Ascending aorta (tissue), 2 donors: ENCODE measurements at regions not wholly inside any gene's neighbourhood (a gene's known extent, or its start where the extent isn't known, plus 50 kb on each side); places are given as distances from the start of the nearest gene placed in this dataset.

Experiments used
- DNase-seq, 2 donors: peaks; one replicate each; pipeline ENCODE4 v3.0.0-alpha.2; 2019; ENCODE audit warnings: low spot score in 2 of 2
- H3K27ac ChIP-seq, 2 donors: fragments of 200-600 bp; sonication (generic); one replicate each; pipeline ENCODE4 v1.5.1; 2016 to 2017; ENCODE audit warnings: mild to moderate bottlenecking in 1 of 2
- H3K27me3 ChIP-seq: fragments of 200-600 bp; sonication (generic); one replicate; pipeline ENCODE4 v1.5.1; 2017
- H3K36me3 ChIP-seq, 2 donors: fragments of 200-600 bp; sonication (generic); one replicate each; pipeline ENCODE4 v1.5.1; 2016
- H3K4me1 ChIP-seq, 2 donors: fragments of 200-600 bp; sonication (generic); one replicate each; pipeline ENCODE4 v1.5.1; 2016 to 2017; ENCODE audit warnings: mild to moderate bottlenecking in 1 of 2
- H3K4me3 ChIP-seq, 2 donors: fragments of 200-600 bp; sonication (generic); one replicate each; pipeline ENCODE4 v1.5.1; 2016 to 2017; ENCODE audit warnings: mild to moderate bottlenecking in 1 of 2
- H3K9me3 ChIP-seq, 2 donors: fragments of 200-600 bp; sonication (generic); one replicate each; pipeline ENCODE4 v1.5.1; 2016
- CTCF ChIP-seq, 3 experiments: fragments of 200-600 bp in 2 of 3; fragments of 450-650 bp in 1 of 3; sonication (generic) in 2 of 3; IDR thresholded peaks; one replicate each; pipeline ENCODE4 v1.5.1; 2016 to 2019; ENCODE audit warnings: antibody characterized with exemption in 3 of 3, mild to moderate bottlenecking in 1 of 3, moderate library complexity in 1 of 3
- intact Hi-C: fragments of 100-400 bp; cut with DNase I; formaldehyde crosslinking; loops from one replicate; pipeline ENCODE4 v1.15.1; 2023

DNA sequence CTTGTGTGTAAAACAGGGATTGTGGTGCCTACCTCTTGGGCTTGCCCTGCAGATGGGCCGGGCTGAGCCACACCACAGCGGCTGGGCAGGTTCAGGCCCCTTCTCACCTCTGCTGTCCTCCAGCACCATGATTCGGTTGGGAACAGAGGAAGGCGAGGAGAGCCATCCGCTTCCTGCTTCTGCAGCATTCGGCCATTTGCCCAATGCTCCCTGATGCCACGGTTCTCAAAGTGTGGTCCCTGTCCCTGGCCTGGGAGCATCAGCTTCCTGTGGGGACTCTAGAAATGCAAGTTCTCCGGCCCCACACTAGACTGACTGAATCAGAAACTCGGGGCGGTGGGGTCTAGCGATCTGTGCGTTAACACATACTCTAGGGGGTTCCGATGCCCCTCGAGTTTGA, 65.1 kb downstream of the RRM2 start:
- Histone ChIP-seq H3K36me3 (no peaks in the 10 kb centered on the region), H3K4me3 (no peak overlapping the region), H3K4me1 (no peaks in the 10 kb centered on the region), H3K9me3 (no peaks in the 10 kb centered on the region), H3K27ac (no peak overlapping the region), H3K27me3 (no peaks in the 10 kb centered on the region)
- no peak for DNase-seq
- intact Hi-C loops = no loop called here
- no peak for TF ChIP-seq CTCF (IDR thresholded peaks at IDR 0.05)

DNA sequence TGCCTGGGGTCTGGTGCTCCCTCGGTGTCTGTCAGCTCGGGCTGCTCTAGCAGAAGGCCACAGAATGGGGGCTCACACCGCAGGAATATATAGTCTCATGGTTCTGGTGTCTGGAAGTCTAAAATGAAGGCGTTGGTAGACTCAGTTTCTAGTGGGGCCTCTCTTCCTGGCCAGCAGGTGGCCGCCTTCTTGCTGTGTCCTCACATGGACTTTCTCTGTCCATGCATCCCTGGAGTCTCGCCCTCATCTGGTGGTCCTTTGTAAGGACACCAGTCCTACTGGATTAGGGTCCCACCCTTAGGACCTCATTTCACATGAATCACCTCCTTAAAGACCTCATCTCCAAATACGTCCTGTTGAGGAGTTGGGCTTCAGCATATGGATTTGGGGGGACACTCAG, 65.7 kb downstream of the RRM2 start:
- Histone ChIP-seq H3K9me3 (no peaks in the 10 kb centered on the region), H3K4me1 (no peaks in the 10 kb centered on the region), H3K27ac (no peak overlapping the region), H3K27me3 (no peaks in the 10 kb centered on the region), H3K36me3 (no peaks in the 10 kb centered on the region), H3K4me3 (no peak overlapping the region)
- TF ChIP-seq CTCF (IDR thresholded peaks at IDR 0.05) = no peak
- no peak for DNase-seq
- intact Hi-C loops = no loop called here

- intact Hi-C loops = no loop called here
- Histone ChIP-seq H3K27me3 (no peaks in the 10 kb centered on the region), H3K4me3 (no peak overlapping the region), H3K36me3 (no peaks in the 10 kb centered on the region), H3K4me1 (no peaks in the 10 kb centered on the region), H3K9me3 (no peaks in the 10 kb centered on the region), H3K27ac (no peak overlapping the region)
- no peak for DNase-seq
- no peak for TF ChIP-seq CTCF (IDR thresholded peaks at IDR 0.05)
Observed at GRCh38 chr2:10188729-10189305, 66.3 kb downstream of the RRM2 start.

GRCh38 chr2:10190255-10190654, 67.7 kb downstream of the RRM2 start:
- no peak for TF ChIP-seq CTCF (IDR thresholded peaks at IDR 0.05)
- no peaks in the 10 kb centered on the region for H3K9me3 ChIP-seq
- intact Hi-C loops = no loop called here

GRCh38 chr2:10190737-10191532, 68.4 kb downstream of the RRM2 start:
- Histone ChIP-seq H3K4me1 (no peaks in the 10 kb centered on the region), H3K27ac (no peak overlapping the region), H3K27me3 (no peaks in the 10 kb centered on the region), H3K4me3 (no peak overlapping the region), H3K9me3 (no peaks in the 10 kb centered on the region), H3K36me3 (no peaks in the 10 kb centered on the region)
- no peak for DNase-seq
- TF ChIP-seq CTCF (IDR thresholded peaks at IDR 0.05) = no peak
- intact Hi-C loops = no loop called here

More at GRCh38 chr2:10190255-10190654, 67.7 kb downstream of the RRM2 start:
- Histone ChIP-seq H3K36me3 (no peaks in the 10 kb centered on the region), H3K4me3 (no peak overlapping the region), H3K4me1 (no peaks in the 10 kb centered on the region), H3K27me3 (no peaks in the 10 kb centered on the region), H3K27ac (no peak overlapping the region)
- no peak for DNase-seq
